GM23248 (cell line): ENCODE measurements at regions not wholly inside any gene's neighbourhood (a gene's known extent, or its start where the extent isn't known, plus 50 kb on each side); places are given as distances from the start of the nearest gene placed in this dataset.

ENCODE experiments used
- DNase-seq: peaks from one replicate; pipeline ENCODE4 v3.0.0-alpha.2; 2015
- H2AFZ ChIP-seq: fragments of 200-600 bp; sonication (generic); 2 replicates; pipeline ENCODE4 v1.6.1; 2016; ENCODE audit warnings: antibody characterized with exemption
- H3F3A ChIP-seq: fragments of 200-600 bp; sonication (generic); 2 replicates; pipeline ENCODE4 v1.6.1; 2016; ENCODE audit warnings: mild to moderate bottlenecking, antibody characterized with exemption, mixed run types; ENCODE audit not compliant: insufficient read depth
- H3K27ac ChIP-seq: fragments of 200-600 bp; sonication (generic); 2 replicates; pipeline ENCODE4 v1.5.1; 2016; ENCODE audit warnings: mild to moderate bottlenecking
- H3K27me3 ChIP-seq: fragments of 200-600 bp; sonication (generic); replicated peaks from 2 replicates; pipeline ENCODE4 v1.6.1; 2016; ENCODE audit warnings: mild to moderate bottlenecking; ENCODE audit not compliant: insufficient read depth
- H3K36me3 ChIP-seq: fragments of 200-600 bp; sonication (generic); 2 replicates; pipeline ENCODE4 v1.6.1; 2016; ENCODE audit warnings: low read depth, mild to moderate bottlenecking
- H3K4me1 ChIP-seq: fragments of 200-600 bp; sonication (generic); 2 replicates; pipeline ENCODE4 v1.6.1; 2016; ENCODE audit warnings: mild to moderate bottlenecking; ENCODE audit not compliant: insufficient read depth
- H3K4me2 ChIP-seq: fragments of 200-600 bp; sonication (generic); one replicate; pipeline ENCODE4 v1.6.1; 2016; ENCODE audit warnings: mild to moderate bottlenecking; ENCODE audit not compliant: unreplicated experiment
- H3K4me3 ChIP-seq: fragments of 200-600 bp; sonication (generic); 2 replicates; pipeline ENCODE4 v1.5.1; 2016; ENCODE audit warnings: mild to moderate bottlenecking
- H3K79me2 ChIP-seq: fragments of 200-600 bp; sonication (generic); 2 replicates; pipeline ENCODE4 v1.6.1; 2016; ENCODE audit warnings: mild to moderate bottlenecking; ENCODE audit not compliant: insufficient read depth
- H3K9ac ChIP-seq: fragments of 200-600 bp; sonication (generic); 2 replicates; pipeline ENCODE4 v1.6.1; 2016; ENCODE audit warnings: mild to moderate bottlenecking
- H3K9me2 ChIP-seq: fragments of 200-600 bp; sonication (generic); 2 replicates; pipeline ENCODE4 v1.6.1; 2016; ENCODE audit warnings: mixed run types, mild to moderate bottlenecking, moderate library complexity; ENCODE audit not compliant: insufficient read depth
- H3K9me3 ChIP-seq: fragments of 200-600 bp; sonication (generic); one replicate; pipeline ENCODE4 v1.6.1; 2017; ENCODE audit warnings: low read depth
- H4K20me1 ChIP-seq: fragments of 200-600 bp; sonication (generic); 2 replicates; pipeline ENCODE4 v1.6.0; 2016; ENCODE audit not compliant: insufficient read depth
- EZH2 ChIP-seq: fragments of 200-600 bp; sonication (generic); IDR thresholded peaks from 2 replicates; pipeline ENCODE4 v1.6.1; 2018; ENCODE audit warnings: antibody characterized with exemption, mild to moderate bottlenecking; ENCODE audit not compliant: insufficient read depth, poor library complexity, severe bottlenecking
- EZH2phosphoT487 ChIP-seq: fragments of 200-600 bp; sonication (generic); IDR thresholded peaks from 2 replicates; pipeline ENCODE4 v1.6.1; 2018; ENCODE audit warnings: antibody characterized with exemption, moderate library complexity, mild to moderate bottlenecking, low read depth; ENCODE audit not compliant: insufficient read depth
- WGBS, 2 experiments: methylation state at CpG; one replicate each; pipeline ENCODE4 v1.1.6; 2015 to 2017; ENCODE audit warnings: low lambda C conversion rate in 2 of 2, low coverage in 1 of 2; ENCODE audit errors: missing lambda C conversion rate in 2 of 2; 5-methylcytosine and 5-hydroxymethylcytosine counted together
- in situ Hi-C: fragments of 300-500 bp; cut with MboI; formaldehyde crosslinking; loops from 2 replicates; pipeline ENCODE4 v1.15.0; 2020

DNA sequence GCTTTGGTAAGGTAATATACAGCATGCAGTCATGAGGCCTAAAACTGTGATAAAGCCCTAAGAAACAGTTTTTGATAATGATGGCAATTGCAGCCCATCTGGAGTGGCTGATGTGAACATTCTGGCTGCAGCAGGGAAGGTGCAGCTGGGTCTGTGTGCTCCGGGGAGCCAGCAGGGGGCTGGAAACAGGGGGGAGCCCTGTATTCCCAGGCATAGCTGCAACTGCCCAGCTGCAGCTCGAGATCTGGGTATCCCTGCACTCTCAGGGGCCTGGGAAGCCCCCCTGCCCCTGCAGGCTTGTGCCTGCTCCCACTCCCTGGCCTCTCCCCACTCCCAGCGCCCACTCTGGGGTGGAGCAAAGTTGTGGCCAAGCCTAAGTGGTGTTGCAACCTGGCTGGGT is 95.6 kb downstream of the RRAGB start:
- no peak for TF ChIP-seq EZH2phosphoT487
- TF ChIP-seq EZH2 = no peak

DNA sequence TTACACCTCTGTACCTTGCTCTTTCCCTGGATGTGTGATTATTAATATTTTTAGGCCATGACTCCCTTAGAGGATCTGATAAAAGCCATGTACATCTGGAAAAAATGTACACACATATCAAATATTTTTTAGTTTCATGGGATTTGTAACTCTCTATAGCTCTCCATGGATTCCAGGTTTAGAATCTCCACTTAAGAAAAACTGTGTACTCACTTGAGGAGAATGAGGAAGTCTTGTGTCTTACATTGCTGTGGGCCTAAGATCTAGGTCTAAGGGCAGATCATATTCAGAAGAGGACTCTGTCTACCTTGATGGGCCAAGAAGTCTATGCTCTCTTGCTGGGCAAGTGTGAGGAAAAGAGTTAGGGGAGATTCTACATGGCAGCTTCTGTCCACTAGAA is 98.0 kb downstream of the RRAGB start:
- H3F3A ChIP-seq = no peaks in the 10 kb centered on the region
- no peak overlapping the region for H3K27ac ChIP-seq
- no peak overlapping the region for H3K4me2 ChIP-seq
- no peak overlapping the region for H2AFZ ChIP-seq
- H3K9me2 ChIP-seq = no peaks in the 10 kb centered on the region
- no peaks in the 10 kb centered on the region for H3K9me3 ChIP-seq
- no peaks in the 10 kb centered on the region for H3K27me3 ChIP-seq
- no peak overlapping the region for H3K4me3 ChIP-seq
- H3K79me2 ChIP-seq = no peaks in the 10 kb centered on the region
- no peaks in the 10 kb centered on the region for H4K20me1 ChIP-seq
- H3K36me3 ChIP-seq = no peaks in the 10 kb centered on the region
- in situ Hi-C loops = no loop called here
- no peak overlapping the region for H3K9ac ChIP-seq
- TF ChIP-seq EZH2 = no peak
- TF ChIP-seq EZH2phosphoT487 = no peak
- no peaks in the 10 kb centered on the region for H3K4me1 ChIP-seq
- no peak for DNase-seq

More for the DNA sequence above, 95.6 kb downstream of the RRAGB start:
- H4K20me1 ChIP-seq = no peaks in the 10 kb centered on the region
- no peak for DNase-seq
- H3K9me3 ChIP-seq = no peaks in the 10 kb centered on the region
- no peaks in the 10 kb centered on the region for H3F3A ChIP-seq
- H2AFZ ChIP-seq = no peak overlapping the region
- H3K79me2 ChIP-seq = no peaks in the 10 kb centered on the region
- no peaks in the 10 kb centered on the region for H3K27me3 ChIP-seq
- 7 to 20% methylated on average over 2 of the region's 3 CpGs for WGBS, 2 experiments
- in situ Hi-C loops = no loop called here
- no peak overlapping the region for H3K4me3 ChIP-seq
- H3K9me2 ChIP-seq = no peaks in the 10 kb centered on the region
- H3K36me3 ChIP-seq = no peaks in the 10 kb centered on the region
- H3K27ac ChIP-seq = no peak overlapping the region
- no peaks in the 10 kb centered on the region for H3K4me1 ChIP-seq
- no peak overlapping the region for H3K9ac ChIP-seq
- no peak overlapping the region for H3K4me2 ChIP-seq

DNA sequence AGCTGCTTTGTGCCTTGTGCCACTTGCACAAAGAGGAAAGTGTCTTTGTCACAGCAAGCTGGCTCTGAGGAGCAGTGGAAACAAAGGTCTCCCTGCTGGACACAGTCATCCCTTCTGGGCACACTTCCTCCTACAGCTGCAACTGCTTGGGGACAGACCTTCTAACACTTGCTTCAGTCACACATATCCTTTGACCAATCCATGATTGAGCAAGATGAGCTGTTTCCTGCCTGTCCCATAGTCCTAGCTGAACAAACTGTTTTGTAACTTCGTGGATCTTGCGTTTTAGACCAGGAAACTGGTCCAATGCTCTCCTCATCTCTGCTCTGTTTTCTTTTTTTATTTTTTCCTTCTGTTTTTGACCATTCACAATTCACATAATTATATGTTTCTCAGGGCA is 98.5 kb downstream of the RRAGB start:
- DNase-seq = no peak
- no peaks in the 10 kb centered on the region for H3K36me3 ChIP-seq
- no peak overlapping the region for H3K4me3 ChIP-seq
- no peak overlapping the region for H2AFZ ChIP-seq
- H3K4me2 ChIP-seq = no peak overlapping the region
- no peaks in the 10 kb centered on the region for H3K4me1 ChIP-seq
- no peaks in the 10 kb centered on the region for H3F3A ChIP-seq
- H3K79me2 ChIP-seq = no peaks in the 10 kb centered on the region
- no peaks in the 10 kb centered on the region for H4K20me1 ChIP-seq
- no peak for TF ChIP-seq EZH2phosphoT487
- no peak for TF ChIP-seq EZH2
- H3K27ac ChIP-seq = no peak overlapping the region
- H3K9ac ChIP-seq = no peak overlapping the region
- in situ Hi-C loops = no loop called here
- WGBS, 2 experiments = 16 to 20% methylated on average over 2 of the region's 2 CpGs
- H3K9me3 ChIP-seq = no peaks in the 10 kb centered on the region
- no peaks in the 10 kb centered on the region for H3K9me2 ChIP-seq
- H3K27me3 ChIP-seq = no peaks in the 10 kb centered on the region

DNA sequence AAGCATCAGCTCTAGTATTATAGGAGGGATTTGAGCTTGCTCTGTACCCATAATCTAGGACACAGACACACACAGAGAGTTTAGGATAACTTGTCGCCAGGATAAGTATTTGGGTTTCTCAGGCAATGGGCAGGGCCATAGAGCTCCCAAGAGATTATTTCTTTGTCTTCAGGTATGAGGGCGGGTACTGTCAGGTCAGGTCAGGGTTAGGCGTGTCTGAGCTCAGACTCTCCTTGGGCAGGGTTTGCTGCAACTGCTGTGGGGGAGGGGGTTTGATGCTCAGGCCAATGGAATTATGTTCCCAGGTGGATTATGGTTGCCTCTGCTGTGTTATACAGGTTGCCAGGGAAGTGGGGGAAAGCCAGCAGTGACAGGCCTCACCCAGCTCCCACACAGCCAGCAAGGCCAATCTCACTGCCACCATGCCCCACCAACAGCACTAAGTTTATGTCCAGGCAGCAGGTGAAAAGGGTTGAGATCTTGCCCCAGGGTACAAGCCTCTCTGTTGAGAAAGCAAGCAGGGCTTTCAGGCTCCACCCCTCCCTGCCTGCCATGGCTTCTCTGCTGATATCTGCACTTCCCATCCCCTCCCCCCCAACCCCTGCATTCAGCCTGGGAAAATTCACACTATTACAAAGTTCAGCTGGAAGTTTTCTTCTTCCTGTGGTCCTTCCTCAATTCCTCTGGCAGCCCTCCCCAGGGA is 101.3 kb downstream of the RRAGB start:
- H3K4me3 ChIP-seq = no peak overlapping the region
- TF ChIP-seq EZH2phosphoT487 = no peak
- no peak for TF ChIP-seq EZH2

DNA sequence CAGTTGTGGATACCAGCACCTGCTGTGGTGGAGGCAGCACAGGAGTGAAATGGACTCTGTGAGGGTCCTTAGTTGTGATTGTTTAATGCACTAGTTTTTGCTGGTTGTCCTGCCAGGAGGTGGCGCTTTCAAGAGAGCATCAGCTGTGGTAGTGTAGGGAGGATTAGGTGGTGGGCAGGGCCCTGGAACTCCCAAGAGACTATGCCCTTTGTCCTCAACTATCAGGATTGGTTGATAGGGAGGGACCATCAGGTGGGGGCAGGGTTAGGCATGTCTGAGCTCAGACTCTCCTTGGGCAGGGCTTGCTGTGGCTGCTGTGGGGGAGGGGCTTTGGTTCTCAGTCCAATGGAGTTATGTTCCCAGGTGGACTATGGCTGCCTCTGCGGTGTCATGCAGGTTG is 121.9 kb downstream of the RRAGB start:
- TF ChIP-seq EZH2 = no peak
- no peak for TF ChIP-seq EZH2phosphoT487
- H3K79me2 ChIP-seq = no peaks in the 10 kb centered on the region
- no peaks in the 10 kb centered on the region for H3K9me3 ChIP-seq
- H3K4me3 ChIP-seq = no peak overlapping the region
- no peak overlapping the region for H2AFZ ChIP-seq
- H3K4me2 ChIP-seq = no peak overlapping the region
- H3K4me1 ChIP-seq = no peaks in the 10 kb centered on the region
- no peaks in the 10 kb centered on the region for H3F3A ChIP-seq
- WGBS, 2 experiments = 44% methylated on average over 1 of the region's 2 CpGs; no CpG with 5 or more reads in 1 of the 2 experiments
- H3K27ac ChIP-seq = no peak overlapping the region
- no peak overlapping the region for H3K9ac ChIP-seq
- H3K36me3 ChIP-seq = no peaks in the 10 kb centered on the region
- in situ Hi-C loops = no loop called here
- H3K27me3 ChIP-seq = no peaks in the 10 kb centered on the region
- H4K20me1 ChIP-seq = no peaks in the 10 kb centered on the region
- H3K9me2 ChIP-seq = no peaks in the 10 kb centered on the region
- no peak for DNase-seq

More for the DNA sequence above, 101.3 kb downstream of the RRAGB start:
- Histone ChIP-seq H3K27ac (no peak overlapping the region), H3K4me1 (no peaks in the 10 kb centered on the region), H3F3A (no peaks in the 10 kb centered on the region), H3K9me2 (no peaks in the 10 kb centered on the region), H3K36me3 (no peaks in the 10 kb centered on the region), H4K20me1 (no peaks in the 10 kb centered on the region), H3K27me3 (no peaks in the 10 kb centered on the region), H3K79me2 (no peaks in the 10 kb centered on the region), H2AFZ (no peak overlapping the region), H3K4me2 (no peak overlapping the region), H3K9ac (no peak overlapping the region), H3K9me3 (no peaks in the 10 kb centered on the region)
- in situ Hi-C loops = no loop called here
- no peak for DNase-seq
- WGBS, 2 experiments = 43 to 50% methylated on average over 1 to 2 of the region's 3 CpGs
